ENCODE measurements at regions not wholly inside any gene's neighbourhood (a gene's known extent, or its start where the extent isn't known, plus 50 kb on each side); places are given as distances from the start of the nearest gene placed in this dataset.

DNA sequence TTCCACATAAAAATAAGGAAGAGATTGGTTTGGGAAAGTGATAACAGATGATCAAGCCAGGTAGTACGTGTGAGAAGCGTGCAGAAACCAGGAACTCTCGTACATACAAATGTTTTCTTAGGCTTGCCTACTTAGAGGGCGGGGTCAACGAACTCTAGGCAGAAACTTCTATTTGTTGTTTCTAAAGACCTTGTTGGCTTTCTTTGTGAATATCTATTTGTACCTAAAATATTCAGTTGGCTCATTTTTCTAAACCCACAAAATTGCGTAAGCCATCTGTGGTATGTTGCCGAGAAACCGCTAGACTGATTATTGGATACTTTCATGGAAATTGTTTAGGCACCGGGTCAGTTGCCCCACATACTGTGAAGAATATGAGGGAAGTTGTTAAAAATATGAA, 458.5 kb downstream of the MAT2B start:
- TF ChIP-seq, protein P1, sequence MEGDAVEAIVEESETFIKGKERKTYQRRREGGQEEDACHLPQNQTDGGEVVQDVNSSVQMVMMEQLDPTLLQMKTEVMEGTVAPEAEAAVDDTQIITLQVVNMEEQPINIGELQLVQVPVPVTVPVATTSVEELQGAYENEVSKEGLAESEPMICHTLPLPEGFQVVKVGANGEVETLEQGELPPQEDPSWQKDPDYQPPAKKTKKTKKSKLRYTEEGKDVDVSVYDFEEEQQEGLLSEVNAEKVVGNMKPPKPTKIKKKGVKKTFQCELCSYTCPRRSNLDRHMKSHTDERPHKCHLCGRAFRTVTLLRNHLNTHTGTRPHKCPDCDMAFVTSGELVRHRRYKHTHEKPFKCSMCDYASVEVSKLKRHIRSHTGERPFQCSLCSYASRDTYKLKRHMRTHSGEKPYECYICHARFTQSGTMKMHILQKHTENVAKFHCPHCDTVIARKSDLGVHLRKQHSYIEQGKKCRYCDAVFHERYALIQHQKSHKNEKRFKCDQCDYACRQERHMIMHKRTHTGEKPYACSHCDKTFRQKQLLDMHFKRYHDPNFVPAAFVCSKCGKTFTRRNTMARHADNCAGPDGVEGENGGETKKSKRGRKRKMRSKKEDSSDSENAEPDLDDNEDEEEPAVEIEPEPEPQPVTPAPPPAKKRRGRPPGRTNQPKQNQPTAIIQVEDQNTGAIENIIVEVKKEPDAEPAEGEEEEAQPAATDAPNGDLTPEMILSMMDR (IDR thresholded peaks at IDR 0.05), result no peak
- no peak for TF ChIP-seq POLR2A (IDR thresholded peaks at IDR 0.05)
- DNase-seq (no peak), ATAC-seq (peak in 2 of 4 donors; percentile 67 to 69)
- 46% methylated on average over 9 of the region's 9 CpGs for WGBS (ENCODE audit: insufficient coverage, low coverage, low lambda C conversion rate, missing lambda C conversion rate)
- no peaks in the 10 kb centered on the region for H3K9me3 ChIP-seq
- H3K4me1 ChIP-seq, result no peaks in the 10 kb centered on the region
- H3K27me3 ChIP-seq, result no peaks in the 10 kb centered on the region
- H3K27ac ChIP-seq, result no peak overlapping the region
- intact Hi-C loops (cut with DNase I), result no loop called here
- no peaks in the 10 kb centered on the region for H3K36me3 ChIP-seq
- H3K4me3 ChIP-seq, result no peak overlapping the region

DNA sequence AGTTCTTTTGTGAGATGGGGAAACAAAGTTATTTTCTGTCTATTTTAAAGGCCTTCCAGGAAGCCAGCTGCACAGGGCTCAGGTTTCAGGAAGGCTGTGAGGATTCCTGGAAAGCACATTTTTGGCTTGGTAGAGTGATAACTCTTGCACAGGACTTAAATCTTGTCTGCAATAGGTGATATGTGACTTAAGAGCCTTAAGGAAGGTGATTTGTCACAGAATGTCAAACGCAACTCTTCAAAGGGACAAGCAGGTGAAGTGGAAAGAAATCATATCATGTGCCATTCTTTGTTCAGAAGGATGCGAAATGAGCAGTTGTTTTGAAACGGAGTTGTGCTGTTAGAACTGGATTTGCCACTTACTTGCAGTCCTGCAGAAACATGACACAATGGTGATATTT, 459.3 kb downstream of the MAT2B start:
- H3K27ac ChIP-seq, result no peak overlapping the region
- no peaks in the 10 kb centered on the region for H3K36me3 ChIP-seq
- no peak for ATAC-seq
- no peaks in the 10 kb centered on the region for H3K27me3 ChIP-seq
- DNase-seq, result no peak
- intact Hi-C loops (cut with DNase I), result no loop called here
- no peaks in the 10 kb centered on the region for H3K4me1 ChIP-seq
- TF ChIP-seq, protein P1 (IDR thresholded peaks at IDR 0.05), result no peak
- TF ChIP-seq POLR2A (IDR thresholded peaks at IDR 0.05), result no peak
- H3K9me3 ChIP-seq, result no peaks in the 10 kb centered on the region
- 78% methylated on average over 3 of the region's 3 CpGs for WGBS (ENCODE audit: insufficient coverage, low coverage, low lambda C conversion rate, missing lambda C conversion rate)
- no peak overlapping the region for H3K4me3 ChIP-seq

DNA sequence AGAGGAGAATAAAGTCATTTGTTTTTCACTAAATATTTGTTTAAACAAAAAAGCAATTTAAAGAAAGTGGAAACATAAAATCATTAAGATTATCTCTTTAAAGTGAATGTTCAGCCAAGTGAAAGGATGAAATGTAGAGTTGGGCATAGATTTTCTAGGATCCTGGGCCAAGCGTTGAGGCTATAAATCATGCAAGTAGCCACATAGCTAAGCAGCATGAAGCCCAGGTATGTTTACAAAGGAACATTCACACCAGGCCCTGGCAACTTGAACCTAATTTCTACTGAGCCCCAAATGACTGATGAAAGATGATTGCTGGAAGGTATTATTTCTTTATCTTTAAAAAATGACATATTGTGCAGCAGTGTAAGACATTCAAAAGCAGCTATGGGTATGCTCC, 461.8 kb downstream of the MAT2B start:
- Histone ChIP-seq H3K4me3 (no peak overlapping the region), H3K9me3 (no peaks in the 10 kb centered on the region), H3K36me3 (no peaks in the 10 kb centered on the region), H3K4me1 (no peaks in the 10 kb centered on the region), H3K27ac (no peak overlapping the region), H3K27me3 (no peaks in the 10 kb centered on the region)
- no peak for ATAC-seq
- 100% methylated on average over 1 of the region's 1 CpG for WGBS (ENCODE audit: insufficient coverage, low coverage, low lambda C conversion rate, missing lambda C conversion rate)
- no peak for DNase-seq
- no peak for TF ChIP-seq POLR2A (IDR thresholded peaks at IDR 0.05)
- TF ChIP-seq, protein P1 (IDR thresholded peaks at IDR 0.05), result no peak
- intact Hi-C loops (cut with DNase I), result no loop called here

DNA sequence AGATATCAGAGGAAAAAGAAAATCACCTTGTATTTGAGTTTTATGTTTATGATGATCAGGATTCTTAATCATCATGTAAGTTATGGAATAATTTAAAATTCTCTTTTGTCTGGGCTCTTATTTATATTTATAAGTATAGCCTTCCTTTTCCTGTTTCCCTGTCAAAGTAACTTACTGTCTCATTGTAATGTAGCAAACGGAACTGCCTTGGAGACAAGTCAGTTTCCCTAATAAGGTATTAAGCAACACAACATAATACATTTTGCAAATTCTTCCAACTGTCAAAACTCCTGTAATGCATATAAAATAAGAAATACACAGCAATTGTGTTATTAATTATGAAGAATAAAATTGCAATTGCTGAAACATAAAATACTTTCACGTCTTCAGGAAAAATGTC, 463.2 kb downstream of the MAT2B start:
- Histone ChIP-seq H3K36me3 (no peaks in the 10 kb centered on the region), H3K9me3 (no peaks in the 10 kb centered on the region), H3K27me3 (no peaks in the 10 kb centered on the region), H3K4me1 (no peaks in the 10 kb centered on the region), H3K27ac (no peak overlapping the region), H3K4me3 (no peak overlapping the region)
- intact Hi-C loops (cut with DNase I), result no loop called here
- ATAC-seq (no peak), DNase-seq (no peak)
- WGBS (ENCODE audit: insufficient coverage, low coverage, low lambda C conversion rate, missing lambda C conversion rate), result 34% methylated on average over 2 of the region's 2 CpGs
- TF ChIP-seq POLR2A (IDR thresholded peaks at IDR 0.05), result no peak
- TF ChIP-seq, protein P1 (IDR thresholded peaks at IDR 0.05), result no peak

DNA sequence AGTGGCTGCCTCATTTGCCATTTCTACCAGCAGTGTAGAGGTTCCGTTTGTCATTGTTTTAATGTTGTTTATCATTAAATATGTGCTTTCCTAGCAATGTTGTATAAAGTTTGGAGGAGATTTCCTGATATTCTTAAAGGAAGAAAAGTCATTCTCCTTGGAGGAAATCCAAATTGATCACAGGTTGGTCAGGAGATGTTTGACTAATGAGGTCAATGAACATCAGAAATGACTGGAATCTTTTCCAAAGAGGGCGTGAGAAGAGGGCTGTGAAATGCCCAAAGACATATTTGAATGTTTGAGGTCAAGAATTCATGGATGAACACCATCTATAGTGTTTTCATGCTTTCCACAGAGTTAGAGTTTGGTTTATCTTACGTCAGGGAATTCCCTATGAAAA, 471.3 kb downstream of the MAT2B start:
- TF ChIP-seq POLR2A (IDR thresholded peaks at IDR 0.05), result no peak
- TF ChIP-seq, protein P1 (IDR thresholded peaks at IDR 0.05), result no peak
- H3K4me1 ChIP-seq, result no peaks in the 10 kb centered on the region
- no peak for DNase-seq
- no peak overlapping the region for H3K4me3 ChIP-seq
- no peaks in the 10 kb centered on the region for H3K36me3 ChIP-seq
- H3K9me3 ChIP-seq, result no peaks in the 10 kb centered on the region
- H3K27ac ChIP-seq, result no peak overlapping the region
- ATAC-seq, result no peak
- H3K27me3 ChIP-seq, result no peaks in the 10 kb centered on the region
- 41% methylated on average over 3 of the region's 3 CpGs for WGBS (ENCODE audit: insufficient coverage, low coverage, low lambda C conversion rate, missing lambda C conversion rate)
- intact Hi-C loops (cut with DNase I), result no loop called here
